Fibroblast of skin of abdomen (primary cell): ENCODE measurements at regions not wholly inside any gene's neighbourhood (a gene's known extent, or its start where the extent isn't known, plus 50 kb on each side); places are given as distances from the start of the nearest gene placed in this dataset.
A peak's percentile ranks its signal among the peaks of the same experiment; 100 is the strongest.
"Not testable (repeated sequence)": the region's sequence is repeated elsewhere in the genome, so short reads cannot be mapped to it uniquely, and the experiment has no call there.

Experiments used
- DNase-seq: peaks from one replicate; pipeline ENCODE4 v3.0.0-alpha.2; 2013

- no peak for DNase-seq
Observed at GRCh38 chr2:11074246-11074820, 80.9 kb upstream of the SLC66A3 start.

GRCh38 chr2:11075221-11075620 lies 80.0 kb upstream of the SLC66A3 start:
- no peak for DNase-seq

- DNase-seq, result no peak
Observed at GRCh38 chr2:11077411-11077810, 77.9 kb upstream of the SLC66A3 start.

GRCh38 chr2:11079136-11079824 lies 76.0 kb upstream of the SLC66A3 start:
- DNase-seq, result no peak

- DNase-seq, result no peak
Observed at GRCh38 chr2:11080253-11081115, 74.8 kb upstream of the SLC66A3 start.

GRCh38 chr2:11082880-11083279 lies 72.4 kb upstream of the SLC66A3 start:
- no peak for DNase-seq

- not testable (repeated sequence) for DNase-seq
Observed at GRCh38 chr2:11088821-11089220, 66.4 kb upstream of the SLC66A3 start.

- no peak for DNase-seq
Observed at GRCh38 chr2:11090187-11090586, 65.1 kb upstream of the SLC66A3 start.

- DNase-seq, result no peak
Observed at GRCh38 chr2:11092701-11093335, 62.4 kb upstream of the SLC66A3 start.

GRCh38 chr2:11093467-11093866 lies 61.8 kb upstream of the SLC66A3 start:
- DNase-seq, result no peak

- no peak for DNase-seq
Observed at GRCh38 chr2:11094021-11094810, 61.1 kb upstream of the SLC66A3 start.

GRCh38 chr2:11096591-11096990 lies 58.7 kb upstream of the SLC66A3 start:
- no peak for DNase-seq

GRCh38 chr2:11097038-11097720 lies 58.1 kb upstream of the SLC66A3 start:
- peak; percentile 60 for DNase-seq

- no peak for DNase-seq
Observed at GRCh38 chr2:11097854-11098387, 57.3 kb upstream of the SLC66A3 start.

GRCh38 chr2:11099122-11100065 lies 55.9 kb upstream of the SLC66A3 start:
- DNase-seq, result no peak

- no peak for DNase-seq
Observed at GRCh38 chr2:11100130-11100529, 55.1 kb upstream of the SLC66A3 start.

- DNase-seq, result no peak
Observed at GRCh38 chr2:11100976-11101375, 54.3 kb upstream of the SLC66A3 start.

- DNase-seq, result no peak
Observed at GRCh38 chr2:11101430-11101829, 53.8 kb upstream of the SLC66A3 start.

GRCh38 chr2:11102466-11102865 lies 52.8 kb upstream of the SLC66A3 start:
- no peak for DNase-seq
